ENCODE measurements at regions not wholly inside any gene's neighbourhood (a gene's known extent, or its start where the extent isn't known, plus 50 kb on each side); places are given as distances from the start of the nearest gene placed in this dataset.

GRCh38 chr15:38707802-38708671 lies 143.4 kb upstream of the RASGRP1 start:
- DNase-seq, result peak in 28 of 42 donors; percentile 11 to 71 (median 43)
- intact Hi-C loops (cut with DNase I), result no loop called here

- intact Hi-C loops (cut with DNase I), result no loop called here
- no peak for DNase-seq
Observed at GRCh38 chr15:38708672-38709180, 144.1 kb upstream of the RASGRP1 start.

GRCh38 chr15:38709196-38709595 lies 144.6 kb upstream of the RASGRP1 start:
- DNase-seq, result no peak
- intact Hi-C loops (cut with DNase I), result no loop called here

- intact Hi-C loops (cut with DNase I), result no loop called here
- DNase-seq, result peak in 6 of 42 donors; percentile 6 to 22 (median 12)
Observed at GRCh38 chr15:38714309-38715072, 149.9 kb upstream of the RASGRP1 start.

GRCh38 chr15:38720893-38721567 lies 156.4 kb upstream of the RASGRP1 start:
- intact Hi-C loops (cut with DNase I), result no loop called here
- no peak for DNase-seq

GRCh38 chr15:38721568-38721945 lies 156.9 kb upstream of the RASGRP1 start:
- no peak for DNase-seq
- intact Hi-C loops (cut with DNase I), result no loop called here

- no peak for DNase-seq
- intact Hi-C loops (cut with DNase I), result no loop called here
Observed at GRCh38 chr15:38722236-38722635, 157.6 kb upstream of the RASGRP1 start.

- no peak for DNase-seq
- intact Hi-C loops (cut with DNase I), result no loop called here
Observed at GRCh38 chr15:38724827-38725226, 160.2 kb upstream of the RASGRP1 start.

- DNase-seq, result no peak
- intact Hi-C loops (cut with DNase I), result no loop called here
Observed at GRCh38 chr15:38726187-38726586, 161.6 kb upstream of the RASGRP1 start.

- DNase-seq, result no peak
- intact Hi-C loops (cut with DNase I), result no loop called here
Observed at GRCh38 chr15:38733331-38733730, 168.7 kb upstream of the RASGRP1 start.

GRCh38 chr15:38740206-38740605 lies 175.6 kb upstream of the RASGRP1 start:
- intact Hi-C loops (cut with DNase I), result loop anchor here (10.0 kb wide), 1 partner anchor 65 kb away; no protein-coding TSS in a partner anchor
- DNase-seq, result no peak

- intact Hi-C loops (cut with DNase I), result loop anchor here (10.0 kb wide), 1 partner anchor 62 kb away; no protein-coding TSS in a partner anchor
- no peak for DNase-seq
Observed at GRCh38 chr15:38743147-38743546, 178.5 kb upstream of the RASGRP1 start.

GRCh38 chr15:38745126-38745525 lies 180.5 kb upstream of the RASGRP1 start:
- intact Hi-C loops (cut with DNase I), result loop anchor here (10.0 kb wide), 1 partner anchor 60 kb away; no protein-coding TSS in a partner anchor
- no peak for DNase-seq

GRCh38 chr15:38745626-38746025 lies 181.0 kb upstream of the RASGRP1 start:
- intact Hi-C loops (cut with DNase I), result loop anchor here (10.0 kb wide), 1 partner anchor 59 kb away; no protein-coding TSS in a partner anchor
- no peak for DNase-seq

- intact Hi-C loops (cut with DNase I), result loop anchor here (10.0 kb wide), 1 partner anchor 59 kb away; no protein-coding TSS in a partner anchor
- DNase-seq, result no peak
Observed at GRCh38 chr15:38746211-38746610, 181.6 kb upstream of the RASGRP1 start.

GRCh38 chr15:38748710-38749109 lies 184.1 kb upstream of the RASGRP1 start:
- no peak for DNase-seq
- intact Hi-C loops (cut with DNase I), result loop anchor here (10.0 kb wide), 1 partner anchor 56 kb away; no protein-coding TSS in a partner anchor

- intact Hi-C loops (cut with DNase I), result no loop called here
- no peak for DNase-seq
Observed at GRCh38 chr15:38750786-38751185, 186.2 kb upstream of the RASGRP1 start.

- intact Hi-C loops (cut with DNase I), result no loop called here
- no peak for DNase-seq
Observed at GRCh38 chr15:38755718-38756117, 191.1 kb upstream of the RASGRP1 start.

- intact Hi-C loops (cut with DNase I), result no loop called here
- DNase-seq, result no peak
Observed at GRCh38 chr15:38756441-38756840, 191.8 kb upstream of the RASGRP1 start.

Measured in head of caudate nucleus (tissue), 42 donors.